ENCODE measurements at regions not wholly inside any gene's neighbourhood (a gene's known extent, or its start where the extent isn't known, plus 50 kb on each side); places are given as distances from the start of the nearest gene placed in this dataset.

DNA sequence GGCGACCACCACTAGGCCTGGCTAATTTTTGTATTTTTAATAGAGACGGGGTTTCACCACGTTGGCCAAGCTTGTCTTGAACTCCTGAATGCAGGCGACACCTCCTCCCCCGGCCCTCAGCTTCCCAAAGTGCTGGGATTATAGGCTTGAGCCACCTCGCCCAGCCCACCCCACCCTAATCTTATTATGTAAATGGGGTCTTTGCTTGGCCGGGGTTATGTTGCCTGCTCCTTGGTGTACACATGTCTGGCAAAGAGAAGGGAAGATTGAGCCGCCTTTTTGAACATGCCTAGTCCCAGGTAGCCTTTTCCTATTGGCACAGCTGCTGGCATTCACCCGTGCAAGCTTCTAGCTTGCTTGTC lies 106.8 kb downstream of the KCTD15 start:
- Histone ChIP-seq H3K27me3 (ENCODE audit: control insufficient read depth, insufficient read depth, low read length) (peaks cover 3% of the 10 kb centered on the region; the same call in 1 of the 2 replicates), H3K27ac (ENCODE audit: low read length) (no peak overlapping the region), H3K9me3 (ENCODE audit: control insufficient read depth, insufficient read depth, low read depth, low read length) (peaks cover 2% of the 10 kb centered on the region; the same call in 1 of the 2 replicates), H3K4me3 (ENCODE audit: low read depth in 2 of 2, low read length in 2 of 2) (no peak overlapping the region), H3K36me3 (ENCODE audit: control insufficient read depth, insufficient read depth, low read length) (no peaks in the 10 kb centered on the region), H3K4me1 (ENCODE audit: control insufficient read depth, insufficient read depth, low read length) (peaks cover 15% of the 10 kb centered on the region; the same call in 1 of the 2 replicates)
- TF ChIP-seq CTCF (IDR thresholded peaks at IDR 0.05) = no peak
- TF ChIP-seq, protein P1, sequence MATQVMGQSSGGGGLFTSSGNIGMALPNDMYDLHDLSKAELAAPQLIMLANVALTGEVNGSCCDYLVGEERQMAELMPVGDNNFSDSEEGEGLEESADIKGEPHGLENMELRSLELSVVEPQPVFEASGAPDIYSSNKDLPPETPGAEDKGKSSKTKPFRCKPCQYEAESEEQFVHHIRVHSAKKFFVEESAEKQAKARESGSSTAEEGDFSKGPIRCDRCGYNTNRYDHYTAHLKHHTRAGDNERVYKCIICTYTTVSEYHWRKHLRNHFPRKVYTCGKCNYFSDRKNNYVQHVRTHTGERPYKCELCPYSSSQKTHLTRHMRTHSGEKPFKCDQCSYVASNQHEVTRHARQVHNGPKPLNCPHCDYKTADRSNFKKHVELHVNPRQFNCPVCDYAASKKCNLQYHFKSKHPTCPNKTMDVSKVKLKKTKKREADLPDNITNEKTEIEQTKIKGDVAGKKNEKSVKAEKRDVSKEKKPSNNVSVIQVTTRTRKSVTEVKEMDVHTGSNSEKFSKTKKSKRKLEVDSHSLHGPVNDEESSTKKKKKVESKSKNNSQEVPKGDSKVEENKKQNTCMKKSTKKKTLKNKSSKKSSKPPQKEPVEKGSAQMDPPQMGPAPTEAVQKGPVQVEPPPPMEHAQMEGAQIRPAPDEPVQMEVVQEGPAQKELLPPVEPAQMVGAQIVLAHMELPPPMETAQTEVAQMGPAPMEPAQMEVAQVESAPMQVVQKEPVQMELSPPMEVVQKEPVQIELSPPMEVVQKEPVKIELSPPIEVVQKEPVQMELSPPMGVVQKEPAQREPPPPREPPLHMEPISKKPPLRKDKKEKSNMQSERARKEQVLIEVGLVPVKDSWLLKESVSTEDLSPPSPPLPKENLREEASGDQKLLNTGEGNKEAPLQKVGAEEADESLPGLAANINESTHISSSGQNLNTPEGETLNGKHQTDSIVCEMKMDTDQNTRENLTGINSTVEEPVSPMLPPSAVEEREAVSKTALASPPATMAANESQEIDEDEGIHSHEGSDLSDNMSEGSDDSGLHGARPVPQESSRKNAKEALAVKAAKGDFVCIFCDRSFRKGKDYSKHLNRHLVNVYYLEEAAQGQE (IDR thresholded peaks at IDR 0.05; ENCODE audit: insufficient read depth in 1 of 2, low read depth in 2 of 2, low read length in 1 of 2) = no peak
- no peak for TF ChIP-seq SIN3A (IDR thresholded peaks at IDR 0.05; ENCODE audit: borderline replicate concordance, insufficient read depth, low read depth, low read length)
- TF ChIP-seq TCF7L2 (IDR thresholded peaks at IDR 0.05; ENCODE audit: low read depth, low read length) = no peak
- no peak for TF ChIP-seq POLR2AphosphoS5 (IDR thresholded peaks at IDR 0.05; ENCODE audit: low read depth, low read length)
- POLR2A ChIA-PET = no interaction called here
- intact Hi-C loops (cut with micrococcal nuclease; ENCODE audit: unreplicated experiment) = no loop called here
- BruUV-seq (replicated peaks) = no TSS peak
- CTCF ChIA-PET = interaction anchor here (0.6 kb wide), 1 partner anchor 11 kb away, joined by 4 read pairs; no protein-coding TSS in a partner anchor
- in situ Hi-C loops (cut with HindIII; ENCODE audit: low pct_unique_long_range_greater_than_20kb, low sequenced_read_pairs) = no loop called here
- no peak for DNase-seq (ENCODE audit: low read depth, low spot score)
- ATAC-seq = no peak

GRCh38 chr19:33904681-33905080 lies 108.0 kb downstream of the KCTD15 start:
- intact Hi-C loops (cut with micrococcal nuclease; ENCODE audit: unreplicated experiment) = no loop called here
- in situ Hi-C loops (cut with HindIII; ENCODE audit: low pct_unique_long_range_greater_than_20kb, low sequenced_read_pairs) = no loop called here
- ATAC-seq (no peak), DNase-seq (ENCODE audit: low read depth, low spot score) (no peak)
- Histone ChIP-seq H3K27me3 (ENCODE audit: control insufficient read depth, insufficient read depth, low read length) (peaks cover 3% of the 10 kb centered on the region; the same call in 1 of the 2 replicates), H3K4me1 (ENCODE audit: control insufficient read depth, insufficient read depth, low read length) (peaks cover 15% of the 10 kb centered on the region; the same call in 1 of the 2 replicates), H3K27ac (ENCODE audit: low read length) (peak overlapping the region; percentile 71), H3K4me3 (ENCODE audit: low read depth in 2 of 2, low read length in 2 of 2) (no peak overlapping the region), H3K36me3 (ENCODE audit: control insufficient read depth, insufficient read depth, low read length) (no peaks in the 10 kb centered on the region), H3K9me3 (ENCODE audit: control insufficient read depth, insufficient read depth, low read depth, low read length) (no peaks in the 10 kb centered on the region)
- TF ChIP-seq SIN3A (IDR thresholded peaks at IDR 0.05; ENCODE audit: borderline replicate concordance, insufficient read depth, low read depth, low read length) (no peak), TCF7L2 (IDR thresholded peaks at IDR 0.05; ENCODE audit: low read depth, low read length) (no peak), CTCF (IDR thresholded peaks at IDR 0.05) (no peak), POLR2AphosphoS5 (IDR thresholded peaks at IDR 0.05; ENCODE audit: low read depth, low read length) (no peak)
- TF ChIP-seq, protein P1 (IDR thresholded peaks at IDR 0.05; ENCODE audit: insufficient read depth in 1 of 2, low read depth in 2 of 2, low read length in 1 of 2) = no peak
- ChIA-PET CTCF (no interaction called here), POLR2A (interaction anchor here (0.6 kb wide), 1 partner anchor 15 kb away, joined by 5 read pairs; no protein-coding TSS in a partner anchor)
- no TSS peak for BruUV-seq (replicated peaks)
